ENCODE measurements at regions not wholly inside any gene's neighbourhood (a gene's known extent, or its start where the extent isn't known, plus 50 kb on each side); places are given as distances from the start of the nearest gene placed in this dataset.
A peak's percentile ranks its signal among the peaks of the same experiment; 100 is the strongest.

- no peak overlapping the region for H3K4me3 ChIP-seq (ENCODE audit: low read depth, low read length)
- TF ChIP-seq CTCF (IDR thresholded peaks at IDR 0.05; ENCODE audit: low read depth, low read length) = no peak
- no peak for TF ChIP-seq POLR2A (IDR thresholded peaks at IDR 0.05; ENCODE audit: extremely low read depth, insufficient read length)
- TF ChIP-seq MAX (IDR thresholded peaks at IDR 0.05; ENCODE audit: low read depth, low read length) = no peak
- TF ChIP-seq MYC (IDR thresholded peaks at IDR 0.05; ENCODE audit: low read depth, low read length) = no peak
- no peak for DNase-seq (ENCODE audit: low read depth)
Observed at GRCh38 chr11:13074714-13075464, 65.8 kb downstream of the RASSF10 start.

- TF ChIP-seq POLR2A (IDR thresholded peaks at IDR 0.05; ENCODE audit: extremely low read depth, insufficient read length) (no peak), MAX (IDR thresholded peaks at IDR 0.05; ENCODE audit: low read depth, low read length) (no peak), CTCF (IDR thresholded peaks at IDR 0.05; ENCODE audit: low read depth, low read length) (no peak), MYC (IDR thresholded peaks at IDR 0.05; ENCODE audit: low read depth, low read length) (no peak)
- DNase-seq (ENCODE audit: low read depth) = no peak
- H3K4me3 ChIP-seq (ENCODE audit: low read depth, low read length) = no peak overlapping the region
Observed at GRCh38 chr11:13076961-13077360, 67.8 kb downstream of the RASSF10 start.

GRCh38 chr11:13080861-13081260, 71.7 kb downstream of the RASSF10 start:
- TF ChIP-seq POLR2A (IDR thresholded peaks at IDR 0.05; ENCODE audit: extremely low read depth, insufficient read length) (no peak), MYC (IDR thresholded peaks at IDR 0.05; ENCODE audit: low read depth, low read length) (no peak), MAX (IDR thresholded peaks at IDR 0.05; ENCODE audit: low read depth, low read length) (no peak), CTCF (IDR thresholded peaks at IDR 0.05; ENCODE audit: low read depth, low read length) (no peak)
- no peak overlapping the region for H3K4me3 ChIP-seq (ENCODE audit: low read depth, low read length)
- no peak for DNase-seq (ENCODE audit: low read depth)

- DNase-seq (ENCODE audit: low read depth) = no peak
- no peak overlapping the region for H3K4me3 ChIP-seq (ENCODE audit: low read depth, low read length)
- TF ChIP-seq MAX (IDR thresholded peaks at IDR 0.05; ENCODE audit: low read depth, low read length) (no peak), POLR2A (IDR thresholded peaks at IDR 0.05; ENCODE audit: extremely low read depth, insufficient read length) (no peak), CTCF (IDR thresholded peaks at IDR 0.05; ENCODE audit: low read depth, low read length) (no peak), MYC (IDR thresholded peaks at IDR 0.05; ENCODE audit: low read depth, low read length) (no peak)
Observed at GRCh38 chr11:13082588-13082987, 73.5 kb downstream of the RASSF10 start.

GRCh38 chr11:13090228-13090708, 81.2 kb downstream of the RASSF10 start:
- peak; percentile 4 for DNase-seq (ENCODE audit: low read depth)
- TF ChIP-seq POLR2A (IDR thresholded peaks at IDR 0.05; ENCODE audit: extremely low read depth, insufficient read length) (no peak), MYC (IDR thresholded peaks at IDR 0.05; ENCODE audit: low read depth, low read length) (no peak), MAX (IDR thresholded peaks at IDR 0.05; ENCODE audit: low read depth, low read length) (no peak), CTCF (IDR thresholded peaks at IDR 0.05; ENCODE audit: low read depth, low read length) (no peak)
- H3K4me3 ChIP-seq (ENCODE audit: low read depth, low read length) = no peak overlapping the region
